Peyer's patch (tissue), 4 donors: ENCODE measurements at regions not wholly inside any gene's neighbourhood (a gene's known extent, or its start where the extent isn't known, plus 50 kb on each side); places are given as distances from the start of the nearest gene placed in this dataset.

ENCODE experiments used
- CTCF ChIP-seq, 6 experiments: fragments of 450-650 bp in 4 of 6; fragments of 200-600 bp in 2 of 6; sonication (generic) in 1 of 6; IDR thresholded peaks; one replicate each; pipeline ENCODE4 v1.5.1; 2017 to 2019; ENCODE audit warnings: antibody characterized with exemption in 6 of 6, mild to moderate bottlenecking in 3 of 6, moderate library complexity in 1 of 6
- POLR2A ChIP-seq, 2 donors: fragments of 450-650 bp; IDR thresholded peaks; one replicate each; pipeline ENCODE4 v1.5.1; 2017; ENCODE audit warnings: antibody characterized with exemption in 2 of 2, mild to moderate bottlenecking in 2 of 2, moderate library complexity in 2 of 2

DNA sequence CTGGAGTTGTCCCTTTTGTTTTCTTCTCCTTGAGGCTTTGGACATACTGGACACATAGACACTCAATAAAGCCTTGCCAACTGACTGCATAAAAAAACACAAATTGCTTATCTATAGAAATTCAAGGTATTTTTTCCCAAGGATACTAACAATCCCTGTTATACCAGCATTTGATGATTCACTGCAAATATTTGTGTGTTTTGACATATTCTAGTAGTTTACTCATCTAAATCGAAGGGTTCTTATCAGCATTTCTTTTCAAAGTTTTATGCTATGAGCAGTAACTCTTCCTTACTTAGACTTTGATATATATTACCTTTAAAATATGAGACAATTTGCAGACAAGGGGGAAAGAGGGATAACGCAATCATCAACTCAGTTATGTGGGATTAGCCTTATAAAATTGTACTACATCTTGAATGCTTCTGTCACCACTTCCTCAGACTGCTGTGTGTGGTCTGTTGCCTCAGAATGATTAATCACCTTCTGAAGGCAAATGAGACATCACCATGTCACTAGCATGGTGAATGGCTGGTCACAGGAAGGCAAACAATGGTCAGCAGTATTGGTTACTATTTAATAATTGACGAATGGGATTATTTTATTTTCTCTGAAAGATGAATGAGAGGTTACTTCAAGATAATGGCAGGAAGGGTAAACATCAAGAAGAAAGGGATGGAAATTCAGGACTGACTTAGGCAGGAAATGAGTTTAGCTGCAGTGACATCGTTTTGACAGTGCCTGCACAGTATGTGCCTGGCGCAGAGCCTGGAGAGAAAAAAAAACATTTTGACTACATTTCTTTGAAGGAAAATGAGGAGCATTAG is 544.3 kb upstream of the CNKSR2 start:
- no peak for TF ChIP-seq CTCF (IDR thresholded peaks at IDR 0.05)
- no peak for TF ChIP-seq POLR2A (IDR thresholded peaks at IDR 0.05)
